NCI-H2029 (cell line): ENCODE measurements at regions not wholly inside any gene's neighbourhood (a gene's known extent, or its start where the extent isn't known, plus 50 kb on each side); places are given as distances from the start of the nearest gene placed in this dataset.
"Not testable (repeated sequence)": the region's sequence is repeated elsewhere in the genome, so short reads cannot be mapped to it uniquely, and the experiment has no call there.

Experiments used
- DNase-seq: peaks from one replicate; lab custom pipeline; 2025; lab: John Stamatoyannopoulos, UW

GRCh38 chr1:4488018-4488417, 166.4 kb upstream of the AJAP1 start:
- DNase-seq: no peak

GRCh38 chr1:4489486-4489885, 164.9 kb upstream of the AJAP1 start:
- no peak for DNase-seq

DNA sequence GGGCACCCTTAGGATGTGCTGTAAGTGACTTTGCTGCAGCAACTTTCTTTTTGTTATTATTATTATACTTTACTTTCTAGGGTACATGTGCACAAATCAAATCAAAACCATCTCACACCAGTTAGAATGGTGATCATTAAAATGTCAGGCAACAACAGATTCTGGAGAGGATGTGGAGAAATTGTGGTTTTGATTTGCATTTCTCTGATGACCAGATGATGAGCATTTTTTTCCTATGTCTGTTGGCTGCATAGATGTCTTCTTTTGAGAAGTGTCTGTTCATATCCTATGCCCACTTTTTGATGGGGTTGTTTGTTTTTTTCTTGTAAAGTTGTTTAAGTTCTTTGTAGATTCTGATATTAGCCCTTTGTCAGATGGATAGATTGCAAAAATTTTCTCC, 164.4 kb upstream of the AJAP1 start:
- not testable (repeated sequence) for DNase-seq

- no peak for DNase-seq
These were observed 160.4 kb upstream of the AJAP1 start for GRCh38 chr1:4494027-4494426.

DNA sequence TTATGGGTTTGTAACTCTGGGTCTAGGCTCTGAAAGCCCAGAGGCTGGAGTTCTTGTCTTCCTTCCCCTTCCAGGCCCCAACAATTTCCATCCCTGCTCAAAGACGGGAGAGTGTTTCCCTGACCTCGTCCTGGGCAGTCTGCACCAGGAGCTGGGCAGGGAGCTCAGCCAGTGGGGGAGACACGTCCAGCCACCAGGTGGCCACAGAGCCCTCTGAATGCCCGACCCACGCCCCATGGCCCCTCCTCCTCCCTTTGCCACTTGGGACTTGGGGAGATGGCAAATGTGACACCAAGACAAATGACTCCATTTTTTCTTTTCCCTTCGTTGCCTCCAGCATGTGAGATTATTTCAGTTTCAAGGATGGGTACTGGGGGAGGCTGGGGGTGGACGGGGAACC, 159.9 kb upstream of the AJAP1 start:
- DNase-seq: no peak

- DNase-seq: no peak
These were observed 158.6 kb upstream of the AJAP1 start for GRCh38 chr1:4495809-4496208.

GRCh38 chr1:4500441-4500840, 154.0 kb upstream of the AJAP1 start:
- DNase-seq: no peak

DNA sequence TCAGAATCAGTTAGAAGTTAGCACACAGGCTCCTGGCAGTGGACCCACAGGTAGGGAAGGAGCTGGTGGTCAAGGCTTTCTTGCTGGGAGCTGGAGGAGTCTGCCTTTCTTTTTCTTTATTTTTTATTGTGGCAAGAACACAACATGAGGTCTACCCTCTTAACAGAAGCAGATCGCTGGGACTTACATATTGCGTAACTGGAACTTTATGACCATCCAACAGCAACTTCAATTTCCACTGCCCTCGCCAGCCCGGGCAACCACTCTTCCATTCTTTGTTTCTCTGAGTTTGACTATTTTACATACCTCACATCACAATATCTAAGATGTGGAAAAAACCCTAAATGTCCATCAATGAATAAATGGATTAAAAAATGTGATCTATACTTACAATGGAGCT, 147.8 kb upstream of the AJAP1 start:
- DNase-seq: no peak

GRCh38 chr1:4509206-4509605, 145.2 kb upstream of the AJAP1 start:
- no peak for DNase-seq

DNA sequence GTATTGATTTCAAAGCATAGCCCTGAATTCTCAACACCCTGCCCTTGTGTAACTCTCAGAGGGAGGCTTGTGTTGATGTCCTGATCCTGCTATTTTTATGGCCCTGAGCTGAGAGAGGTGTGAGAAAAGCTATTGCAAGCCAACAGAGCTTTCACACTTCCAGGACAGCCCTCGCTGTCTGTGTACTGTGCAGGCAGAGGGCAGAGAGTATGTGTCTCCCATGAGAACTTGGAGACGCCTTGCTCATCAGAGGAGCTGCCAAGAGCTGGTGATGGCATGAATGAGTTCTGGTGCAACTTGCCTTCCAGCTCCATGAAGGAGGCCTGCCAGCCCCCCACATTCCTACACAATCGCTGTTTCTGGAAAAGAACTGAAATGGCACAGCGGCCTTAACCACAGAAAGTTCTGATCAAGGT, 144.1 kb upstream of the AJAP1 start:
- DNase-seq: no peak

DNA sequence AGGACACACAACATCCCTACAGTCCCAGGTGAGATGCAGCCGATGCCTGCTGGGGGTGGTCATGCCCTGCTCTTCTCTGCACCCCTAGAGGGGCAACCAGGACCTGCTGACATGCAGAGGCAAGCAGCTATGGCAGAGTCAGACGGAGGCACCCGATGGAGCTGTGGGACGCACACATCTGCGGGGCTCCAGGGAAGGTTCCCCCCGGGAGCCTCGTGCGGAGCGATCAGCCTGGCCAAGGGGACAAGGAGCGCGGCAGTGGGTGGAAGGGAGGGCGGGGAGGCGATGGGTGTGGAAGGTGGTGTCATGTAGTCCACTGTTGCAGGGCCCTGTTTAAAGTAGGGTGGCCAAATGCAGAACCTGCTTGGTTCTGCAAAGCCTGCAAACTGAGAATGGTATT, 143.0 kb upstream of the AJAP1 start:
- no peak for DNase-seq

DNA sequence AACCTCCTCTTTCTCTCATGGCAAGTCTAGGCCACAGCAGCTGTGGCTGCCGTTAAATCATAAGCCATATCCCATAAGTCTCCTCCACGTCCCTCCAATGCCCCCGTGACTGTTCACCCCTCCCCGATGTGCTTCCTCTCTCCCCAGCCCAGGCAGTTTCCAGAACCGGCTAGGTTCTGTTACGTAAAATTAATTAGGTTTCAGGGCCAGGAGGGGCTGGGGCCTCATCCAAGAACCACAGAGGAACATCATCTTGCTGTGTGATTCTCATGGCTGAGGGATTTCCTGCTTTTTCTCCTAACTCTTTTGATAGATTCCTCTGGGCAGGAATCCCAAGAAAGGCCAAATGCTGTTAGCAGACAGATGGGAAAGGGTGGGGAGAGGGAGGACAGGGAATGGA, 141.8 kb upstream of the AJAP1 start:
- DNase-seq: no peak

DNA sequence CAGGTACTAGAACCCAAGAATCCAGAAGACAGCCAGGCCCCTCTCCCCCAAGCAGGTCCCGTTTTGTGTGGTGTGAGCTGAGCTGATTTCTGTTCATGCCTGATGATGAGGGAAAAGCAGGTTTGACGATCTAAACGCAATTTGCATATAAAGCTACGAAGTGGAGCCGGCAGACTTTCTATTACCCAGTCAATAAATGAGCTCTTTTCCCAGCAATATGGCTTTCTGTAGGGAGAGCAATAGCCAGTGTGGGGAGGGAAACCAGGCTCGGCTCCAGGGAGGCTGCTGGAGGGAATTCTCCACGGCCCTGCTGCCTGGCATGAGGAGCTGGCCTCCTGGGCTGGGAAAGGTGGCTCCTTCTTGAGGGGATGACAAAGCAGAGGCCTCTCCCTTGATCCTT, 140.7 kb upstream of the AJAP1 start:
- DNase-seq: no peak

- DNase-seq: no peak
These were observed 138.6 kb upstream of the AJAP1 start for GRCh38 chr1:4515727-4516289.

DNA sequence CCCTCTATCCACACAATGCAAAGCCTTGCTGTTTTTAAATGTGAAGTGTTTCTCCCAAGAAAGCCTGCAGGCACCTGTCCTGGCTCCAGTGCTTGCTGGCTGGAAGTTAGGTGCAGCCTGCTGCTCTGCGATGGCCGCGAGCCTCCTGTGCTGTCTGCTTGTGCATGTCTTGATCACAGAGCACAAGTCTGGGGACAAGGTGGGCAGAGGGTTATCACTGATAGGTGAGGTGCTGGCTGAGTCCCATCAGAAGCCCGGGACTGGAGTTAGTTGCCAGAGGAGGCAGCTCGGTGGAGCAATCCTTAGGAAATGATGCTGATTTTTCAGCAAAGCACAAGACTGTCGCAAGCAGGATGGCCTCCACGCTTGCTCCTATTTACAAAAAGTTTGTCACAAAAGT, 137.8 kb upstream of the AJAP1 start:
- DNase-seq: no peak

- no peak for DNase-seq
These were observed 137.0 kb upstream of the AJAP1 start for GRCh38 chr1:4517186-4517954.

- no peak for DNase-seq
These were observed 135.8 kb upstream of the AJAP1 start for GRCh38 chr1:4518621-4519020.

DNA sequence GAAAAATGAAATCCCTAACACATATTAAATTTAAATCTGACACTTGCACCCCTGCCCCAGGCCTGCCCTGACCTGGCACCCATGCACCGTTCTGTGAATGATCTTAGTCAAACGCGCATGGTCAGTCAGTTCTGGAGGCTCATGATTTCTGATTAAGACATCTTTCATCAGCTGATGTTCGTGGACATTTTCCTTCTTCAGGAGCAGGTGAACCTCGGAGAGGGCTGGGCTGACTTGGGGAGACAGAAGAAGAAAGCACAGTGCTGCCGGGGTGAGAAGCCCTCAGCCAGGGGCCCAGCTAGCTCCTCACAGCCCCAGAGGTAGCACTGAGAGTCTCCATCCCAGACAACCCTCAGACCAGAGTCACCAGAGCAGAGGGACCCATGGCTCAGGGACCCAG, 134.5 kb upstream of the AJAP1 start:
- DNase-seq: no peak

GRCh38 chr1:4523551-4523950, 130.9 kb upstream of the AJAP1 start:
- DNase-seq: no peak

GRCh38 chr1:4526747-4527146, 127.7 kb upstream of the AJAP1 start:
- DNase-seq: no peak

DNA sequence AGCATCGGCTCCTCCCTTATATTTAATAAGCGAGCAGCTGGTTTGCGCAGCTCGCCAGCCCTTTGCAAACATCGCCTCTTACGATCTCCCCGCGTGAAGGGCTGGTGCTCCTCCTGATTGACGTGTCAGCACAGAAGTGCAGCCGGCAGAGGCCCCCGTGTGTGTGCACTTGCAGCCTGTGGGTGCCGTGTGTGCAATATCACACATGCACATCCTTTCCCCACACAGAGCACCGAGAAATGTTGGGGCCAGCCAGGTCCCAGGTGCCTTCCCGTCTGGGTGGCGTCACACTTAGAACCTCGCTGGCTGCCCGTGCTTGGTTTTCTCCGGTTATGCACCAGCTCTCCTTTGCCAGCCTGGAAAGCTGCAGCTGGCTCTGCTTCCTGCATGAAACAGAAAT, 126.6 kb upstream of the AJAP1 start:
- peak; percentile 86 for DNase-seq

DNA sequence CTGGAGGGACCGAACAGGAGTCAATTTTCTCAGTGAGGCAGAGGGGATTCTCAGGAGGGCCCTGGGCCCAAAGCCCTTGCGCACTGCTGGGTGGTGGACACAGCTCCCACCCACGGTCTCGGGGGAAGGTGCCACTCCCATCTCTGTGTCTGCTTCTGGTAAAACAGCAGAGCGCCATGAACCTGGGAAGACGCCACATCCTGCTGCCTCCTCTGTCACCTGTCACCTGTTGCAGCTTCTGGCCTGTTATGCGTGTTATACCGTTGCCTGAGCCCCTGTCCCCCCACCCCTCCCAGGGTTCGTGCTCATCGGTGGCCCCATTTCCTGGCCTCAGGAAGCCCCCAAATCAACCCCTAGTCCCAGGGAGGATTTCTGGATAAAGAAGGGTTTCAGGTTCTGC, 125.8 kb upstream of the AJAP1 start:
- DNase-seq: no peak

GRCh38 chr1:4529446-4530165, 124.8 kb upstream of the AJAP1 start:
- DNase-seq: peak; percentile 56
